HCT116 (cell line): ENCODE measurements at regions not wholly inside any gene's neighbourhood (a gene's known extent, or its start where the extent isn't known, plus 50 kb on each side); places are given as distances from the start of the nearest gene placed in this dataset.

Experiments
- ATAC-seq: fragments of 200-7000 bp; cut with Tn5 transposase; 2 replicates; pipeline ENCODE4 v1.9.1; 2020; ENCODE audit warnings: mild to moderate bottlenecking, moderate library complexity
- BruUV-seq: library from RNA; stranded (reverse); fragments of 400-500 nt; replicated peaks from 2 replicates; lab custom pipeline; 2021; lab: Mats Ljungman, UMichigan
- CTCF ChIA-PET: fragments of 300-600 bp; sonication (Branson Sonifier 250); formaldehyde crosslinking; loops from one replicate; lab custom pipeline; 2021; ENCODE audit warnings: antibody characterized with exemption; lab: Charles Lee
- POLR2A ChIA-PET: fragments of 300-600, 350-600 bp; sonication (Branson Sonifier 250); formaldehyde crosslinking; loops from one replicate; lab custom pipeline; 2021; ENCODE audit warnings: antibody characterized with exemption; lab: Charles Lee
- RAD21 ChIA-PET, 2 experiments: fragments of 300-600 bp; sonication (Branson Sonifier 250); formaldehyde crosslinking; loops; one replicate each; lab custom pipeline; 2023; ENCODE audit warnings: low total read pairs in 2 of 2; ENCODE audit not compliant: uncharacterized antibody in 2 of 2, unreplicated experiment in 2 of 2, low non-redundant PET in 1 of 2; lab: Charles Lee
- DNase-seq: peaks from one replicate; pipeline ENCODE4 v3.0.0-alpha.2; 2010; ENCODE audit warnings: low read depth, low spot score
- H2AFZ ChIP-seq: fragments of 200-600 bp; shearing (Covaris generic), sonication (generic); 2 replicates; pipeline ENCODE4 v1.6.1; 2017; ENCODE audit warnings: low read depth, mixed run types, mixed read lengths, antibody characterized with exemption, low read length; ENCODE audit not compliant: poor library complexity, severe bottlenecking
- H3K27ac ChIP-seq: 2 replicates; pipeline ENCODE4 v1.5.1; 2012; ENCODE audit warnings: low read depth, low read length
- H3K27me3 ChIP-seq: fragments of 200-600 bp; sonication (generic); 2 replicates; pipeline ENCODE4 v1.6.1; 2016; ENCODE audit warnings: mixed run types, low read length, mixed read lengths; ENCODE audit not compliant: insufficient read depth
- H3K36me3 ChIP-seq, 2 experiments: fragments of 200-500 bp in 1 of 2; fragments of 200-600 bp in 1 of 2; sonication (Bioruptor generic) in 1 of 2; sonication (generic) in 1 of 2; 2 replicates each; pipeline versions ENCODE4 v1.5.1 to v1.6.1; 2014 to 2016; ENCODE audit warnings: low read length in 2 of 2, inconsistent platforms in 1 of 2, mixed read lengths in 1 of 2, mixed run types in 1 of 2; ENCODE audit not compliant: insufficient read depth in 2 of 2, control insufficient read depth in 1 of 2
- H3K4me1 ChIP-seq, 2 experiments: fragments of 200-600 bp in 1 of 2; sonication (generic) in 1 of 2; 2 replicates each; pipeline versions ENCODE4 v1.5.1 to v1.6.1; 2012 to 2017; ENCODE audit warnings: low read length in 2 of 2, inconsistent platforms in 1 of 2, mild to moderate bottlenecking in 1 of 2, mixed read lengths in 1 of 2, mixed run types in 1 of 2, moderate library complexity in 1 of 2; ENCODE audit not compliant: insufficient read depth in 2 of 2, control insufficient read depth in 1 of 2
- H3K4me2 ChIP-seq: fragments of 200-600 bp; sonication (generic); 2 replicates; pipeline ENCODE4 v1.6.1; 2017; ENCODE audit warnings: mixed run types, low read length, mixed read lengths
- H3K4me3 ChIP-seq, 2 experiments: fragments of 200-600 bp in 1 of 2; sonication (generic) in 1 of 2; replicated peaks in 1 of 2; 2 replicates each; pipeline ENCODE4 v1.5.1; 2011 to 2016; ENCODE audit warnings: low read length in 2 of 2, control low read depth in 1 of 2, low read depth in 1 of 2, mild to moderate bottlenecking in 1 of 2, mixed read lengths in 1 of 2, mixed run types in 1 of 2
- H3K79me2 ChIP-seq: fragments of 200-600 bp; sonication (generic); 2 replicates; pipeline ENCODE4 v1.6.1; 2017; ENCODE audit warnings: mild to moderate bottlenecking, mixed run types, low read length, moderate library complexity, mixed read lengths; ENCODE audit not compliant: insufficient read depth
- H3K9ac ChIP-seq: fragments of 200-600 bp; sonication (generic); 2 replicates; pipeline ENCODE4 v1.6.1; 2016; ENCODE audit warnings: low read length, mixed read lengths
- H3K9me2 ChIP-seq: fragments of 200-600 bp; sonication (generic), shearing (Covaris generic); 2 replicates; pipeline ENCODE4 v1.6.1; 2017; ENCODE audit warnings: mixed run types, mild to moderate bottlenecking, moderate library complexity; ENCODE audit not compliant: insufficient read depth
- H3K9me3 ChIP-seq, 2 experiments: fragments of 200-500 bp in 1 of 2; fragments of 200-600 bp in 1 of 2; sonication (Bioruptor generic) in 1 of 2; sonication (generic) in 1 of 2; 2 replicates each; pipeline ENCODE4 v1.6.1; 2014 to 2017; ENCODE audit warnings: low read length in 2 of 2, mixed read lengths in 2 of 2, inconsistent platforms in 1 of 2, low read depth in 1 of 2, mild to moderate bottlenecking in 1 of 2, mixed run types in 1 of 2, moderate library complexity in 1 of 2; ENCODE audit not compliant: control insufficient read depth in 1 of 2, insufficient read depth in 1 of 2
- H4K20me1 ChIP-seq: fragments of 200-600 bp; sonication (generic), shearing (Covaris generic); 2 replicates; pipeline ENCODE4 v1.6.1; 2017; ENCODE audit warnings: mixed run types, mild to moderate bottlenecking, moderate library complexity; ENCODE audit not compliant: insufficient read depth
- ATF3 ChIP-seq: IDR thresholded peaks from 2 replicates; pipeline ENCODE4 v1.6.1; 2012
- CBX3 ChIP-seq: IDR thresholded peaks from 2 replicates; pipeline ENCODE4 v1.6.1; 2012; ENCODE audit warnings: low read depth
- CEBPB ChIP-seq: IDR thresholded peaks from 2 replicates; pipeline ENCODE4 v1.6.1; 2012; ENCODE audit warnings: low read depth
- EGR1 ChIP-seq: IDR thresholded peaks from 2 replicates; pipeline ENCODE4 v1.6.1; 2012; ENCODE audit warnings: low read depth
- ELF1 ChIP-seq: IDR thresholded peaks from 2 replicates; pipeline ENCODE4 v1.6.1; 2012; ENCODE audit warnings: low read depth, borderline replicate concordance
- EZH2 ChIP-seq: fragments of 200-600 bp; sonication (generic); IDR thresholded peaks from 2 replicates; pipeline ENCODE4 v1.6.1; 2017; ENCODE audit warnings: antibody characterized with exemption, mixed run types
- EZH2phosphoT487 ChIP-seq: fragments of 200-600 bp; IDR thresholded peaks from 2 replicates; pipeline ENCODE4 v1.6.1; 2018; ENCODE audit warnings: antibody characterized with exemption, borderline replicate concordance
- FOSL1 ChIP-seq: IDR thresholded peaks from 2 replicates; pipeline ENCODE4 v1.6.1; 2012; ENCODE audit warnings: low read depth
- JUND ChIP-seq: IDR thresholded peaks from 2 replicates; pipeline ENCODE4 v1.6.1; 2012
- MAX ChIP-seq: IDR thresholded peaks from 2 replicates; pipeline ENCODE4 v1.6.1; 2012
- POLR2AphosphoS5 ChIP-seq: IDR thresholded peaks from 2 replicates; pipeline ENCODE4 v1.6.1; 2011; ENCODE audit warnings: mild to moderate bottlenecking, low read depth, low read length, moderate library complexity
- RAD21 ChIP-seq: IDR thresholded peaks from 2 replicates; pipeline ENCODE4 v1.6.1; 2012; ENCODE audit warnings: low read depth, mild to moderate bottlenecking
- REST ChIP-seq: IDR thresholded peaks from 2 replicates; pipeline ENCODE4 v1.6.1; 2012; ENCODE audit warnings: low read depth
- SIN3A ChIP-seq: IDR thresholded peaks from 2 replicates; pipeline ENCODE4 v1.6.1; 2012; ENCODE audit warnings: low read depth
- SP1 ChIP-seq: IDR thresholded peaks from 2 replicates; pipeline ENCODE4 v1.6.1; 2012; ENCODE audit warnings: low read depth
- TCF7L2 ChIP-seq: IDR thresholded peaks from 2 replicates; pipeline ENCODE4 v1.7.0; 2011; ENCODE audit warnings: borderline replicate concordance, inconsistent platforms; ENCODE audit not compliant: insufficient read depth, insufficient read length; ENCODE audit errors: extremely low read depth
- YY1 ChIP-seq: IDR thresholded peaks from 2 replicates; pipeline ENCODE4 v1.6.1; 2011; ENCODE audit warnings: low read length, low read depth, moderate library complexity, mild to moderate bottlenecking; ENCODE audit not compliant: insufficient replicate concordance; ENCODE audit errors: extremely low read depth
- ZBTB33 ChIP-seq: IDR thresholded peaks from 2 replicates; pipeline ENCODE4 v1.6.1; 2011; ENCODE audit warnings: mild to moderate bottlenecking, low read length, moderate library complexity; ENCODE audit not compliant: insufficient replicate concordance; ENCODE audit errors: extremely low read depth
- ZFX ChIP-seq: fragments of 450-650 bp; IDR thresholded peaks from 2 replicates; pipeline ENCODE4 v1.6.1; 2017
- ZNF274 ChIP-seq: fragments of 200-500 bp; sonication (Bioruptor generic); IDR thresholded peaks from 2 replicates; pipeline ENCODE4 v1.6.1; 2014; ENCODE audit warnings: mild to moderate bottlenecking, low read depth, low read length, inconsistent platforms
- intact Hi-C: fragments of 100-400 bp; cut with micrococcal nuclease; formaldehyde crosslinking; loops from 2 replicates; pipeline ENCODE4 v1.10.0; 2022

GRCh38 chr2:138280999-138281695 is 220.4 kb upstream of the SPOPL start:
- TF ChIP-seq REST (no peak), POLR2AphosphoS5 (no peak), ZNF274 (no peak), RAD21 (no peak), EGR1 (no peak), SP1 (no peak), ZFX (no peak), FOSL1 (no peak), ZBTB33 (no peak), JUND (no peak), EZH2phosphoT487 (no peak), CEBPB (no peak), CBX3 (no peak), ELF1 (no peak), YY1 (no peak), MAX (no peak), SIN3A (no peak), EZH2 (no peak), ATF3 (no peak), TCF7L2 (no peak)
- H3K9me3 ChIP-seq = no peaks in the 10 kb centered on the region
- ChIA-PET CTCF (no interaction called here), RAD21 (no interaction called here), POLR2A (no interaction called here)
- no peak overlapping the region for H2AFZ ChIP-seq
- H4K20me1 ChIP-seq = no peaks in the 10 kb centered on the region
- DNase-seq (no peak), ATAC-seq (no peak)
- H3K9ac ChIP-seq = no peak overlapping the region
- no peaks in the 10 kb centered on the region for H3K9me2 ChIP-seq
- no peak overlapping the region for H3K27ac ChIP-seq
- H3K4me1 ChIP-seq = no peaks in the 10 kb centered on the region; a peak in 1 of 4 replicates
- H3K4me3 ChIP-seq = no peak overlapping the region
- no peaks in the 10 kb centered on the region for H3K27me3 ChIP-seq
- H3K36me3 ChIP-seq = no peaks in the 10 kb centered on the region
- BruUV-seq = no TSS peak
- H3K79me2 ChIP-seq = no peaks in the 10 kb centered on the region
- H3K4me2 ChIP-seq = no peak overlapping the region
- intact Hi-C loops = no loop called here
